AG04449 (cell line): ENCODE measurements at regions not wholly inside any gene's neighbourhood (a gene's known extent, or its start where the extent isn't known, plus 50 kb on each side); places are given as distances from the start of the nearest gene placed in this dataset.

Source experiments
- CTCF ChIA-PET: fragments of 350-600 bp; formaldehyde crosslinking; extraction: SDS; loops from one replicate; lab custom pipeline; 2021; ENCODE audit warnings: antibody characterized with exemption; lab: Yijun Ruan, JAX
- POLR2A ChIA-PET: fragments of 400-600, 350-600 bp; formaldehyde crosslinking; extraction: SDS; loops from one replicate; lab custom pipeline; 2020; ENCODE audit warnings: antibody characterized with exemption, inconsistent platforms; lab: Yijun Ruan, JAX
- DNase-seq: peaks from one replicate; pipeline ENCODE4 v3.0.0-alpha.2; 2010; ENCODE audit warnings: low read depth, low spot score
- H3K4me3 ChIP-seq: 2 replicates; pipeline ENCODE4 v1.5.1; 2011; ENCODE audit warnings: low read depth, mild to moderate bottlenecking, control low read depth, low read length
- CTCF ChIP-seq: IDR thresholded peaks from one replicate; pipeline ENCODE4 v1.5.1; 2011; ENCODE audit warnings: mild to moderate bottlenecking, moderate library complexity, low read length, control low read depth, inconsistent platforms; ENCODE audit not compliant: insufficient read depth; ENCODE audit errors: missing control alignments

- no peak for TF ChIP-seq CTCF
- ChIA-PET POLR2A (no interaction called here), CTCF (interaction anchor here (0.7 kb wide), 1 partner anchor 676 kb away, joined by 3 read pairs; no protein-coding TSS in a partner anchor)
- DNase-seq = no peak
- H3K4me3 ChIP-seq = no peak overlapping the region
Measured at GRCh38 chr11:25733777-25734176, 598.2 kb upstream of the ANO3 start.

GRCh38 chr11:25734591-25735211, 597.2 kb upstream of the ANO3 start:
- no peak for DNase-seq
- ChIA-PET CTCF (interaction anchor here (0.7 kb wide), 1 partner anchor 677 kb away, joined by 3 read pairs; no protein-coding TSS in a partner anchor), POLR2A (no interaction called here)
- peak; percentile 15 for TF ChIP-seq CTCF
- no peak overlapping the region for H3K4me3 ChIP-seq

- TF ChIP-seq CTCF = no peak
- no peak for DNase-seq
- POLR2A ChIA-PET = no interaction called here
- CTCF ChIA-PET = no interaction called here
- H3K4me3 ChIP-seq = no peak overlapping the region
Measured at GRCh38 chr11:25737071-25737675, 594.8 kb upstream of the ANO3 start.

- H3K4me3 ChIP-seq = no peak overlapping the region
- CTCF ChIA-PET = no interaction called here
- POLR2A ChIA-PET = no interaction called here
- DNase-seq = no peak
- TF ChIP-seq CTCF = no peak
Measured at GRCh38 chr11:25741886-25742285, 590.0 kb upstream of the ANO3 start.

- TF ChIP-seq CTCF = no peak
- ChIA-PET CTCF (no interaction called here), POLR2A (no interaction called here)
- H3K4me3 ChIP-seq = no peak overlapping the region
- no peak for DNase-seq
Measured at GRCh38 chr11:25742800-25743199, 589.1 kb upstream of the ANO3 start.

- POLR2A ChIA-PET = no interaction called here
- CTCF ChIA-PET = no interaction called here
- no peak for TF ChIP-seq CTCF
- no peak for DNase-seq
- H3K4me3 ChIP-seq = no peak overlapping the region
Measured at GRCh38 chr11:25755381-25755780, 576.5 kb upstream of the ANO3 start.
